ENCODE measurements at regions not wholly inside any gene's neighbourhood (a gene's known extent, or its start where the extent isn't known, plus 50 kb on each side); places are given as distances from the start of the nearest gene placed in this dataset.

GRCh38 chr2:7619203-7619970, 702.2 kb downstream of the RNF144A start:
- DNase-seq: no peak
- no peaks in the 10 kb centered on the region for H3K79me1 ChIP-seq (ENCODE audit: insufficient read depth, low read depth, low read length, poor library complexity, severe bottlenecking)
- H3K4me1 ChIP-seq (ENCODE audit: insufficient read depth, low read length): peaks cover 12% of the 10 kb centered on the region; the same call in 1 of the 2 replicates
- H4K8ac ChIP-seq (replicated peaks; ENCODE audit: insufficient read length, low read depth, low read length): no peak overlapping the region
- WGBS (ENCODE audit: extremely low coverage, insufficient read length, low lambda C conversion rate): no CpG with 5 or more reads among the region's 8 CpGs
- Mint-ChIP-seq H3K36me3 (ENCODE audit: insufficient read depth in 1 of 3, low read depth in 3 of 3) (no peaks in the 10 kb centered on the region), H3K4me3 (no peak overlapping the region), H3K9me3 (no peaks in the 10 kb centered on the region), H3K27ac (0 out of 7 replicates have a peak overlapping the region, but pooled peaks of 1 of the 3 experiments have one; percentile 10), H3K27me3 (ENCODE audit: low read depth) (no peaks in the 10 kb centered on the region), H3K4me1 (peaks cover 29 to 33% of the 10 kb centered on the region in 2 experiments)
- no peak overlapping the region for H3T11ph ChIP-seq (ENCODE audit: low read length)
- no peak overlapping the region for H4K5ac ChIP-seq (ENCODE audit: insufficient read length, low read depth, low read length)
- H3K9ac ChIP-seq (ENCODE audit: extremely low read depth, insufficient read length, low read length): no peak overlapping the region
- no peak overlapping the region for H2BK12ac ChIP-seq (ENCODE audit: insufficient read length, low read depth, low read length)
- H3K79me2 ChIP-seq (ENCODE audit: insufficient read depth, low read length): no peaks in the 10 kb centered on the region
- no peak overlapping the region for H2AK5ac ChIP-seq (ENCODE audit: insufficient read length, low read length)
- no peak overlapping the region for H2BK120ac ChIP-seq (ENCODE audit: low read depth, low read length, poor library complexity, severe bottlenecking)
- no peak overlapping the region for H2BK15ac ChIP-seq (ENCODE audit: low read depth, low read length)
- no peak overlapping the region for H3K27ac ChIP-seq (ENCODE audit: insufficient read length, low read depth, low read length)
- H3K23me2 ChIP-seq (ENCODE audit: insufficient read length, low read depth, low read length, poor library complexity, severe bottlenecking): no peaks in the 10 kb centered on the region
- H3K56ac ChIP-seq (ENCODE audit: insufficient read length, low read depth, low read length): no peak overlapping the region
- no peaks in the 10 kb centered on the region for H4K20me1 ChIP-seq (ENCODE audit: control insufficient read depth, insufficient read depth, insufficient read length)
- no peak overlapping the region for H3K4me2 ChIP-seq (ENCODE audit: insufficient read depth, insufficient read length, low read length)
- no peak overlapping the region for H2BK20ac ChIP-seq (ENCODE audit: low read depth, low read length, poor library complexity, severe bottlenecking)
- no peak overlapping the region for H2AFZ ChIP-seq (ENCODE audit: low read length)
- no peak overlapping the region for H3K4ac ChIP-seq (ENCODE audit: low read depth, low read length)
- no peak overlapping the region for H3K14ac ChIP-seq (ENCODE audit: insufficient read depth, low read length)
- no peak overlapping the region for H2BK5ac ChIP-seq (ENCODE audit: insufficient read length, low read length)
- no peaks in the 10 kb centered on the region for H3K27me3 ChIP-seq (ENCODE audit: insufficient read depth, low read length)
- no peak for TF ChIP-seq CTCF (conservative IDR thresholded peaks at IDR 0.05)
- no peaks in the 10 kb centered on the region for H3K9me3 ChIP-seq (ENCODE audit: control insufficient read depth, low read depth, low read length)
- H3K18ac ChIP-seq (ENCODE audit: insufficient read length, low read depth, low read length): no peak overlapping the region
- no peak overlapping the region for H4K91ac ChIP-seq (ENCODE audit: insufficient read length, low read depth, low read length)
- H3K23ac ChIP-seq (ENCODE audit: insufficient read length, low read depth, low read length): no peak overlapping the region

Data from H9 (cell line).